ENCODE measurements at regions not wholly inside any gene's neighbourhood (a gene's known extent, or its start where the extent isn't known, plus 50 kb on each side); places are given as distances from the start of the nearest gene placed in this dataset.

DNA sequence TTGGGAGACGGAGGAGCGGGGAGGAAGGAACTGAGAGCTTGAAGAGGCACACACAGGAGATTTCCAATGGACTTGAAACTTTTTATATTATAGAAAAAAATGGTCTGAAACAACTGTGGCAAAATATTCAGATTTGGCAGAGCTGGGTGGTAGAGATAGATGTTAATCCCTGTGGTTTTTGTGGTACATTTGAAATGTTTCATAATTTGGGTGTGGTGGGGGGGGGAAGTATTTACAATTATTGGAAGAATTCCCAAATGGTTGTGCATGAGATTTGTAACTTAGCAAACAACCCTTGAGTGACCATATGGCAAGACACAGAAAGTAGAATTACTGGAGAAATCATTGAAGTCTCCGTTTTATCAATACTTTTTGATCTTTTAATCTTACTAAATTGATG lies 588.8 kb upstream of the PSMD7 start:
- no peak for TF ChIP-seq PPARA (CRISPR knock-in tag; IDR thresholded peaks at IDR 0.05; ENCODE audit: borderline replicate concordance)
- no peak for TF ChIP-seq SNAI2 (CRISPR knock-in tag; IDR thresholded peaks at IDR 0.05)
- TF ChIP-seq ZFP30 (CRISPR knock-in tag; IDR thresholded peaks at IDR 0.05): no peak
- no peak for TF ChIP-seq ZNF565 (CRISPR knock-in tag; conservative IDR thresholded peaks at IDR 0.05; ENCODE audit: low read depth)
- TF ChIP-seq OSR1 (CRISPR knock-in tag; IDR thresholded peaks at IDR 0.05): no peak
- no peak for TF ChIP-seq ZNF8 (CRISPR knock-in tag; IDR thresholded peaks at IDR 0.05)
- no peak for TF ChIP-seq ZNF70 (CRISPR knock-in tag; IDR thresholded peaks at IDR 0.05)
- TF ChIP-seq ISL1 (CRISPR knock-in tag; IDR thresholded peaks at IDR 0.05): no peak
- no peak for TF ChIP-seq CSRNP3 (CRISPR knock-in tag; IDR thresholded peaks at IDR 0.05)
- no peak for ATAC-seq

- ATAC-seq: no peak
- TF ChIP-seq TOX (CRISPR knock-in tag; IDR thresholded peaks at IDR 0.05; ENCODE audit: borderline replicate concordance): no peak
- no peak for TF ChIP-seq RARB (CRISPR knock-in tag; IDR thresholded peaks at IDR 0.05)
- TF ChIP-seq, protein P1, sequence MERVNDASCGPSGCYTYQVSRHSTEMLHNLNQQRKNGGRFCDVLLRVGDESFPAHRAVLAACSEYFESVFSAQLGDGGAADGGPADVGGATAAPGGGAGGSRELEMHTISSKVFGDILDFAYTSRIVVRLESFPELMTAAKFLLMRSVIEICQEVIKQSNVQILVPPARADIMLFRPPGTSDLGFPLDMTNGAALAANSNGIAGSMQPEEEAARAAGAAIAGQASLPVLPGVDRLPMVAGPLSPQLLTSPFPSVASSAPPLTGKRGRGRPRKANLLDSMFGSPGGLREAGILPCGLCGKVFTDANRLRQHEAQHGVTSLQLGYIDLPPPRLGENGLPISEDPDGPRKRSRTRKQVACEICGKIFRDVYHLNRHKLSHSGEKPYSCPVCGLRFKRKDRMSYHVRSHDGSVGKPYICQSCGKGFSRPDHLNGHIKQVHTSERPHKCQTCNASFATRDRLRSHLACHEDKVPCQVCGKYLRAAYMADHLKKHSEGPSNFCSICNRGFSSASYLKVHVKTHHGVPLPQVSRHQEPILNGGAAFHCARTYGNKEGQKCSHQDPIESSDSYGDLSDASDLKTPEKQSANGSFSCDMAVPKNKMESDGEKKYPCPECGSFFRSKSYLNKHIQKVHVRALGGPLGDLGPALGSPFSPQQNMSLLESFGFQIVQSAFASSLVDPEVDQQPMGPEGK (CRISPR knock-in tag; IDR thresholded peaks at IDR 0.05; ENCODE audit: borderline replicate concordance): no peak
- no peak for TF ChIP-seq ZNF8 (CRISPR knock-in tag; IDR thresholded peaks at IDR 0.05)
- no peak for TF ChIP-seq TCF4 (CRISPR knock-in tag; IDR thresholded peaks at IDR 0.05; ENCODE audit: borderline replicate concordance)
- TF ChIP-seq ZFP30 (CRISPR knock-in tag; IDR thresholded peaks at IDR 0.05): no peak
- TF ChIP-seq ZNF70 (CRISPR knock-in tag; IDR thresholded peaks at IDR 0.05): no peak
- TF ChIP-seq, protein P2, sequence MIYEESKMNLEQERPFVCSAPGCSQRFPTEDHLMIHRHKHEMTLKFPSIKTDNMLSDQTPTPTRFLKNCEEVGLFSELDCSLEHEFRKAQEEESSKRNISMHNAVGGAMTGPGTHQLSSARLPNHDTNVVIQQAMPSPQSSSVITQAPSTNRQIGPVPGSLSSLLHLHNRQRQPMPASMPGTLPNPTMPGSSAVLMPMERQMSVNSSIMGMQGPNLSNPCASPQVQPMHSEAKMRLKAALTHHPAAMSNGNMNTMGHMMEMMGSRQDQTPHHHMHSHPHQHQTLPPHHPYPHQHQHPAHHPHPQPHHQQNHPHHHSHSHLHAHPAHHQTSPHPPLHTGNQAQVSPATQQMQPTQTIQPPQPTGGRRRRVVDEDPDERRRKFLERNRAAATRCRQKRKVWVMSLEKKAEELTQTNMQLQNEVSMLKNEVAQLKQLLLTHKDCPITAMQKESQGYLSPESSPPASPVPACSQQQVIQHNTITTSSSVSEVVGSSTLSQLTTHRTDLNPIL (CRISPR knock-in tag; IDR thresholded peaks at IDR 0.05; ENCODE audit: low read depth): no peak
- TF ChIP-seq TSHZ2 (CRISPR knock-in tag; IDR thresholded peaks at IDR 0.05): no peak
- no peak for TF ChIP-seq PPARA (CRISPR knock-in tag; IDR thresholded peaks at IDR 0.05; ENCODE audit: borderline replicate concordance)
- no peak for TF ChIP-seq ZNF565 (CRISPR knock-in tag; conservative IDR thresholded peaks at IDR 0.05; ENCODE audit: low read depth)
- no peak for TF ChIP-seq POU6F1 (CRISPR knock-in tag; IDR thresholded peaks at IDR 0.05; ENCODE audit: borderline replicate concordance, low read depth)
- TF ChIP-seq ZFP3 (CRISPR knock-in tag; IDR thresholded peaks at IDR 0.05): no peak
- no peak for TF ChIP-seq ESRRG (CRISPR knock-in tag; IDR thresholded peaks at IDR 0.05)
- no peak for TF ChIP-seq GLIS3 (CRISPR knock-in tag; IDR thresholded peaks at IDR 0.05)
- TF ChIP-seq BACH2 (CRISPR knock-in tag; IDR thresholded peaks at IDR 0.05; ENCODE audit: borderline replicate concordance): no peak
These were observed 592.7 kb upstream of the PSMD7 start for GRCh38 chr16:73703891-73704290.

GRCh38 chr16:73697336-73697735 lies 599.3 kb upstream of the PSMD7 start:
- no peak for ATAC-seq
- no peak for TF ChIP-seq TCF4 (CRISPR knock-in tag; IDR thresholded peaks at IDR 0.05; ENCODE audit: borderline replicate concordance)
- TF ChIP-seq ZNF565 (CRISPR knock-in tag; conservative IDR thresholded peaks at IDR 0.05; ENCODE audit: low read depth): no peak
- TF ChIP-seq BACH2 (CRISPR knock-in tag; IDR thresholded peaks at IDR 0.05; ENCODE audit: borderline replicate concordance): no peak
- TF ChIP-seq ZFP3 (CRISPR knock-in tag; IDR thresholded peaks at IDR 0.05): no peak
- no peak for TF ChIP-seq PPARA (CRISPR knock-in tag; IDR thresholded peaks at IDR 0.05; ENCODE audit: borderline replicate concordance)
- TF ChIP-seq, protein P2 (CRISPR knock-in tag; IDR thresholded peaks at IDR 0.05; ENCODE audit: low read depth): no peak
- TF ChIP-seq ESRRG (CRISPR knock-in tag; IDR thresholded peaks at IDR 0.05): no peak
- TF ChIP-seq OSR1 (CRISPR knock-in tag; IDR thresholded peaks at IDR 0.05): no peak
- no peak for TF ChIP-seq ZNF70 (CRISPR knock-in tag; IDR thresholded peaks at IDR 0.05)
- no peak for TF ChIP-seq ZFP30 (CRISPR knock-in tag; IDR thresholded peaks at IDR 0.05)
- TF ChIP-seq CSDC2 (CRISPR knock-in tag; IDR thresholded peaks at IDR 0.05): no peak
- TF ChIP-seq CSRNP3 (CRISPR knock-in tag; IDR thresholded peaks at IDR 0.05): no peak
- no peak for TF ChIP-seq ARNTL (CRISPR knock-in tag; IDR thresholded peaks at IDR 0.05; ENCODE audit: borderline replicate concordance, low read depth)
- no peak for TF ChIP-seq POU6F1 (CRISPR knock-in tag; IDR thresholded peaks at IDR 0.05; ENCODE audit: borderline replicate concordance, low read depth)
- TF ChIP-seq ZC3H10 (CRISPR knock-in tag; IDR thresholded peaks at IDR 0.05): no peak

Measured in SK-N-SH treated with all-trans-retinoic acid at 6 μM for 48 hours (cell line).